HepG2 (cell line): ENCODE measurements at regions not wholly inside any gene's neighbourhood (a gene's known extent, or its start where the extent isn't known, plus 50 kb on each side); places are given as distances from the start of the nearest gene placed in this dataset.

Experiments used
- ATAC-seq: fragments of 200-7000 bp; cut with Tn5 transposase; 3 replicates; pipeline ENCODE4 v1.9.1; 2020; ENCODE audit warnings: mild to moderate bottlenecking, moderate library complexity
- BruUV-seq: library from RNA; stranded (reverse); fragments of 400-500 nt; replicated peaks from 2 replicates; lab custom pipeline; 2021; lab: Mats Ljungman, UMichigan
- CTCF ChIA-PET: fragments of 300-600 bp; formaldehyde crosslinking; extraction: SDS; loops from one replicate; lab custom pipeline; 2021; ENCODE audit warnings: low total read pairs, inconsistent platforms, low intra/inter-chr PET ratio; lab: Yijun Ruan, JAX
- POLR2A ChIA-PET: fragments of 350-600 bp; sonication (Branson Sonifier 250); formaldehyde crosslinking; loops from one replicate; lab custom pipeline; 2020; ENCODE audit warnings: antibody characterized with exemption, inconsistent platforms; lab: Yijun Ruan, JAX
- DNase-seq: peaks from one replicate; pipeline ENCODE4 v3.0.0-alpha.2; 2015; ENCODE audit warnings: low spot score
- FAIRE-seq: peaks from 3 replicates; lab custom pipeline; 2011; peaks lifted over from hg19 to GRCh38; lab: Jason Lieb, UNC
- H2AFZ ChIP-seq: one replicate; pipeline ENCODE4 v1.6.1; 2011; ENCODE audit warnings: low read length, inconsistent platforms
- H3K27ac ChIP-seq: fragments of 300-600 bp; 3 replicates; pipeline ENCODE4 v1.8.0; 2011; ENCODE audit warnings: mixed run types, mild to moderate bottlenecking, mixed read lengths, low read length, inconsistent platforms; ENCODE audit not compliant: insufficient read depth; ENCODE audit errors: extremely low read length
- H3K27me3 ChIP-seq, 2 experiments: fragments of 200-600 bp in 1 of 2; 2 replicates in 1 of 2; 3 replicates in 1 of 2; pipeline versions ENCODE4 v1.6.0 to v1.8.0; 2011; ENCODE audit warnings: low read length in 2 of 2, mild to moderate bottlenecking in 2 of 2, moderate library complexity in 2 of 2, inconsistent platforms in 1 of 2; ENCODE audit not compliant: insufficient read depth in 2 of 2, control insufficient read depth in 1 of 2
- H3K36me3 ChIP-seq, 2 experiments: fragments of 200-600 bp in 1 of 2; replicated peaks in 1 of 2; 2 replicates in 1 of 2; 3 replicates in 1 of 2; pipeline versions ENCODE4 v1.5.1 to v1.8.0; 2011; ENCODE audit warnings: low read length in 2 of 2, inconsistent platforms in 1 of 2; ENCODE audit not compliant: insufficient read depth in 2 of 2, control insufficient read depth in 1 of 2
- H3K4me1 ChIP-seq: 2 replicates; pipeline ENCODE4 v1.5.1; 2012; ENCODE audit warnings: low read length, inconsistent platforms; ENCODE audit not compliant: insufficient read depth
- H3K4me2 ChIP-seq: 2 replicates; pipeline ENCODE4 v1.6.0; 2011; ENCODE audit warnings: low read depth, low read length, inconsistent platforms
- H3K4me3 ChIP-seq, 3 experiments: fragments of 200-600 bp in 1 of 3; sonication (generic), shearing (Covaris generic) in 1 of 3; replicated peaks in 1 of 3; 2 replicates each; pipeline ENCODE4 v1.5.1; 2011 to 2016; ENCODE audit warnings: low read length in 3 of 3, inconsistent platforms in 2 of 3, low read depth in 2 of 3, mild to moderate bottlenecking in 2 of 3, control low read depth in 1 of 3, mixed read lengths in 1 of 3; ENCODE audit not compliant: insufficient read depth in 1 of 3
- H3K79me2 ChIP-seq: one replicate; pipeline ENCODE4 v1.6.1; 2011; ENCODE audit warnings: low read length, inconsistent platforms; ENCODE audit not compliant: insufficient read depth
- H3K9ac ChIP-seq: 2 replicates; pipeline ENCODE4 v1.6.0; 2011; ENCODE audit warnings: mild to moderate bottlenecking, low read depth, low read length, inconsistent platforms; ENCODE audit not compliant: insufficient read depth
- H3K9me3 ChIP-seq: 2 replicates; pipeline ENCODE4 v1.5.1; 2012; ENCODE audit warnings: mild to moderate bottlenecking, low read length
- H4K20me1 ChIP-seq: 2 replicates; pipeline ENCODE4 v1.6.0; 2011; ENCODE audit warnings: inconsistent platforms, mild to moderate bottlenecking, low read length, moderate library complexity; ENCODE audit not compliant: insufficient read depth
- BCL6 ChIP-seq: IDR thresholded peaks from 2 replicates; pipeline ENCODE4 v1.6.1; 2016; ENCODE audit warnings: missing genetic modification reagents, missing compliant biosample characterization
- DR1 ChIP-seq: sonication (generic); formaldehyde crosslinking; IDR thresholded peaks from 2 replicates; pipeline ENCODE4 v1.8.0; 2021; ENCODE audit warnings: mild to moderate bottlenecking, missing genetic modification reagents, inconsistent platforms
- KLF11 ChIP-seq: IDR thresholded peaks from 2 replicates; pipeline ENCODE4 v1.6.1; 2016; ENCODE audit warnings: missing compliant biosample characterization
- MLX ChIP-seq: IDR thresholded peaks from 2 replicates; pipeline ENCODE4 v1.6.1; 2016
- NFKB2 ChIP-seq: sonication (generic); formaldehyde crosslinking; IDR thresholded peaks from 2 replicates; pipeline ENCODE4 v1.4.0; 2020; ENCODE audit warnings: missing genetic modification reagents, borderline replicate concordance
- PAXIP1 ChIP-seq: sonication (generic); formaldehyde crosslinking; conservative IDR thresholded peaks from 2 replicates; pipeline ENCODE4 v1.4.0; 2020; ENCODE audit warnings: mild to moderate bottlenecking, missing genetic modification reagents, moderate library complexity
- RBM22 ChIP-seq: fragments of 200-400 bp; formaldehyde crosslinking; optimal IDR thresholded peaks from 2 replicates; pipeline ENCODE3; 2017; ENCODE audit warnings: mild to moderate bottlenecking, low read length, moderate library complexity
- ZFP37 ChIP-seq: sonication (generic); formaldehyde crosslinking; IDR thresholded peaks from 2 replicates; pipeline ENCODE4 v1.4.0; 2020; ENCODE audit warnings: missing genetic modification reagents, borderline replicate concordance
- ZNF282 ChIP-seq: fragments of 450-650 bp; IDR thresholded peaks from 2 replicates; pipeline ENCODE4 v1.6.1; 2018; ENCODE audit not compliant: partially characterized antibody
- ZNF660 ChIP-seq: sonication (generic); formaldehyde crosslinking; IDR thresholded peaks from 2 replicates; pipeline ENCODE4 v1.5.1; 2020; ENCODE audit warnings: mild to moderate bottlenecking, low read depth, missing genetic modification reagents, borderline replicate concordance
- WGBS: methylation state at CpG from one replicate; pipeline ENCODE4 v1.1.6; 2017; ENCODE audit warnings: low lambda C conversion rate; 5-methylcytosine and 5-hydroxymethylcytosine counted together
- in situ Hi-C: cut with HindIII; loops from 2 replicates; pipeline ENCODE4 v1.10.0; 2017; ENCODE audit warnings: low pct_unique_long_range_greater_than_20kb; ENCODE audit not compliant: extremely low pct_ligation_motif_present
- intact Hi-C: fragments of 100-400 bp; cut with micrococcal nuclease; formaldehyde crosslinking; loops from one replicate; pipeline ENCODE4 v1.10.0; 2022; ENCODE audit not compliant: unreplicated experiment

- ATAC-seq (no peak), DNase-seq (no peak), FAIRE-seq (no peak)
- peaks cover 0 to 4% of the 10 kb centered on the region in 2 experiments; a peak in 1 of 5 replicates for H3K27me3 ChIP-seq
- no peak overlapping the region for H3K4me3 ChIP-seq
- H4K20me1 ChIP-seq = no peaks in the 10 kb centered on the region
- H3K27ac ChIP-seq = no peak overlapping the region
- H2AFZ ChIP-seq = no peak overlapping the region
- BruUV-seq = no TSS peak
- ChIA-PET POLR2A (no interaction called here), CTCF (no interaction called here)
- no peaks in the 10 kb centered on the region for H3K79me2 ChIP-seq
- intact Hi-C loops = no loop called here
- no peaks in the 10 kb centered on the region for H3K4me1 ChIP-seq
- H3K4me2 ChIP-seq = no peak overlapping the region
- peaks cover 4% of the 10 kb centered on the region; the same call in 1 of the 2 replicates for H3K9me3 ChIP-seq
- in situ Hi-C loops = no loop called here
- no peaks in the 10 kb centered on the region for H3K36me3 ChIP-seq
- 0% methylated on average over 4 of the region's 4 CpGs for WGBS
- TF ChIP-seq ZNF282 (no peak), DR1 (CRISPR knock-in tag) (no peak), RBM22 (no peak), NFKB2 (CRISPR knock-in tag) (no peak), ZFP37 (CRISPR knock-in tag) (no peak)
- H3K9ac ChIP-seq = no peak overlapping the region
These were observed 568.8 kb downstream of the AJAP1 start for GRCh38 chr1:5223206-5223605.

- CTCF ChIA-PET = no interaction called here
These were observed 568.2 kb downstream of the AJAP1 start for GRCh38 chr1:5222626-5223025.

More at GRCh38 chr1:5222626-5223025, 568.2 kb downstream of the AJAP1 start:
- H3K9me3 ChIP-seq = peaks cover 10% of the 10 kb centered on the region
- FAIRE-seq = no peak
- no TSS peak for BruUV-seq
- no peaks in the 10 kb centered on the region for H4K20me1 ChIP-seq
- no peaks in the 10 kb centered on the region for H3K79me2 ChIP-seq
- H2AFZ ChIP-seq = no peak overlapping the region
- in situ Hi-C loops = no loop called here
- no peak overlapping the region for H3K27ac ChIP-seq
- DNase-seq = no peak
- TF ChIP-seq MLX (CRISPR knock-in tag) (no peak), ZNF660 (CRISPR knock-in tag) (no peak), KLF11 (no peak), BCL6 (no peak), PAXIP1 (CRISPR knock-in tag) (no peak)
- POLR2A ChIA-PET = no interaction called here
- intact Hi-C loops = no loop called here
- H3K9ac ChIP-seq = no peak overlapping the region
- 0% methylated on average over 3 of the region's 4 CpGs for WGBS
- peaks cover 0 to 4% of the 10 kb centered on the region in 2 experiments; a peak in 1 of 5 replicates for H3K27me3 ChIP-seq
- H3K4me1 ChIP-seq = no peaks in the 10 kb centered on the region
- no peaks in the 10 kb centered on the region for H3K36me3 ChIP-seq
- ATAC-seq = no peak
- H3K4me2 ChIP-seq = no peak overlapping the region
- no peak overlapping the region for H3K4me3 ChIP-seq
